ENCODE measurements at regions not wholly inside any gene's neighbourhood (a gene's known extent, or its start where the extent isn't known, plus 50 kb on each side); places are given as distances from the start of the nearest gene placed in this dataset.

- TF ChIP-seq CTCF (IDR thresholded peaks at IDR 0.05) (no peak), POLR2A (IDR thresholded peaks at IDR 0.05) (no peak)
Measured at GRCh38 chr22:48569476-48570233, 1258.0 kb downstream of the BRD1 start.

All from esophagus squamous epithelium (tissue), 4 donors.